ENCODE measurements at regions not wholly inside any gene's neighbourhood (a gene's known extent, or its start where the extent isn't known, plus 50 kb on each side); places are given as distances from the start of the nearest gene placed in this dataset.

- TF ChIP-seq CTCF (IDR thresholded peaks at IDR 0.05) = no peak
- H3K27ac Mint-ChIP-seq (ENCODE audit: unreplicated experiment) = peak overlapping the region; percentile 94
- H3K36me3 Mint-ChIP-seq (ENCODE audit: unreplicated experiment) = no peaks in the 10 kb centered on the region
- DNase-seq (ENCODE audit: extremely low spot score, unreplicated experiment) = no peak
- H3K9me3 Mint-ChIP-seq (ENCODE audit: unreplicated experiment) = no peaks in the 10 kb centered on the region
- peaks cover 65% of the 10 kb centered on the region for H3K4me1 Mint-ChIP-seq (ENCODE audit: unreplicated experiment)
- H3K4me3 Mint-ChIP-seq (ENCODE audit: unreplicated experiment) = peak overlapping the region; percentile 9
- no peaks in the 10 kb centered on the region for H3K27me3 Mint-ChIP-seq (ENCODE audit: unreplicated experiment)
Observed at GRCh38 chr2:145028101-145028920, 508.4 kb upstream of the ZEB2 start.

GRCh38 chr2:145026456-145027455 lies 506.8 kb upstream of the ZEB2 start:
- Mint-ChIP-seq H3K27me3 (ENCODE audit: unreplicated experiment) (no peaks in the 10 kb centered on the region), H3K4me1 (ENCODE audit: unreplicated experiment) (peaks cover 80% of the 10 kb centered on the region), H3K9me3 (ENCODE audit: unreplicated experiment) (no peaks in the 10 kb centered on the region), H3K4me3 (ENCODE audit: unreplicated experiment) (peak overlapping the region; percentile 40), H3K27ac (ENCODE audit: unreplicated experiment) (peak overlapping the region; percentile 94), H3K36me3 (ENCODE audit: unreplicated experiment) (no peaks in the 10 kb centered on the region)
- no peak for DNase-seq (ENCODE audit: extremely low spot score, unreplicated experiment)
- no peak for TF ChIP-seq CTCF (IDR thresholded peaks at IDR 0.05)

- no peak for TF ChIP-seq CTCF (IDR thresholded peaks at IDR 0.05)
- Mint-ChIP-seq H3K27me3 (ENCODE audit: unreplicated experiment) (no peaks in the 10 kb centered on the region), H3K4me1 (ENCODE audit: unreplicated experiment) (peaks cover 83% of the 10 kb centered on the region), H3K36me3 (ENCODE audit: unreplicated experiment) (no peaks in the 10 kb centered on the region), H3K4me3 (ENCODE audit: unreplicated experiment) (peak overlapping the region; percentile 36), H3K9me3 (ENCODE audit: unreplicated experiment) (no peaks in the 10 kb centered on the region), H3K27ac (ENCODE audit: unreplicated experiment) (peak overlapping the region; percentile 95)
- DNase-seq (ENCODE audit: extremely low spot score, unreplicated experiment) = no peak
Observed at GRCh38 chr2:145025382-145025781, 505.5 kb upstream of the ZEB2 start.

- peak overlapping the region; percentile 95 for H3K27ac Mint-ChIP-seq (ENCODE audit: unreplicated experiment)
- TF ChIP-seq CTCF (IDR thresholded peaks at IDR 0.05) = no peak
- no peaks in the 10 kb centered on the region for H3K36me3 Mint-ChIP-seq (ENCODE audit: unreplicated experiment)
- DNase-seq (ENCODE audit: extremely low spot score, unreplicated experiment) = no peak
- H3K4me3 Mint-ChIP-seq (ENCODE audit: unreplicated experiment) = peak overlapping the region; percentile 76
- peaks cover 65% of the 10 kb centered on the region for H3K4me1 Mint-ChIP-seq (ENCODE audit: unreplicated experiment)
- no peaks in the 10 kb centered on the region for H3K9me3 Mint-ChIP-seq (ENCODE audit: unreplicated experiment)
- no peaks in the 10 kb centered on the region for H3K27me3 Mint-ChIP-seq (ENCODE audit: unreplicated experiment)
Observed at GRCh38 chr2:145023334-145023934, 503.5 kb upstream of the ZEB2 start.

Data from osteocyte (in vitro differentiated cells).